Left lung (tissue), 4 donors: ENCODE measurements at regions not wholly inside any gene's neighbourhood (a gene's known extent, or its start where the extent isn't known, plus 50 kb on each side); places are given as distances from the start of the nearest gene placed in this dataset.

Experiments
- ATAC-seq: fragments of 200-7000 bp; cut with Tn5 transposase; one replicate; pipeline ENCODE4 v1.9.1; 2020; ENCODE audit warnings: moderate library complexity
- DNase-seq, 4 donors: peaks; one replicate each; pipeline ENCODE4 v3.0.0-alpha.2; 2013 to 2020
- H3K27ac ChIP-seq, 2 donors: fragments of 200-600 bp; sonication (generic) in 1 of 2; one replicate each; pipeline versions ENCODE4 v1.5.0 to v1.8.0; 2020 to 2021
- H3K27me3 ChIP-seq, 2 donors: fragments of 200-600 bp; sonication (generic) in 1 of 2; one replicate each; pipeline versions ENCODE4 v1.5.0 to v1.8.0; 2020 to 2021
- H3K36me3 ChIP-seq, 2 donors: fragments of 200-600 bp; sonication (generic) in 1 of 2; one replicate each; pipeline versions ENCODE4 v1.5.0 to v1.8.0; 2020 to 2021
- H3K4me1 ChIP-seq, 2 donors: fragments of 200-600 bp; one replicate each; pipeline ENCODE4 v1.8.0; 2021
- H3K4me3 ChIP-seq, 2 donors: fragments of 200-600 bp; sonication (generic) in 1 of 2; one replicate each; pipeline versions ENCODE4 v1.5.0 to v1.8.0; 2020 to 2021; ENCODE audit warnings: mild to moderate bottlenecking in 1 of 2
- H3K9me3 ChIP-seq, 2 donors: fragments of 200-600 bp; sonication (generic) in 1 of 2; one replicate each; pipeline versions ENCODE4 v1.5.0 to v1.8.0; 2020 to 2021
- intact Hi-C, 2 donors: fragments of 100-400 bp; cut with DNase I; formaldehyde crosslinking; loops; one replicate each; pipeline versions ENCODE4 v1.11.2 to v1.14.2; 2022
- TF ChIP-seq, protein P1 (sequence below), 2 donors: fragments of 200-600 bp; sonication (generic) in 1 of 2; IDR thresholded peaks; one replicate each; pipeline versions ENCODE4 v1.5.0 to v1.8.0; 2021; ENCODE audit warnings: antibody characterized with exemption in 2 of 2
- donor health status: DM: no; HTN: yes; CAD: no.
- donor health status: DM: no; HTN: no; CAD: no.

DNA sequence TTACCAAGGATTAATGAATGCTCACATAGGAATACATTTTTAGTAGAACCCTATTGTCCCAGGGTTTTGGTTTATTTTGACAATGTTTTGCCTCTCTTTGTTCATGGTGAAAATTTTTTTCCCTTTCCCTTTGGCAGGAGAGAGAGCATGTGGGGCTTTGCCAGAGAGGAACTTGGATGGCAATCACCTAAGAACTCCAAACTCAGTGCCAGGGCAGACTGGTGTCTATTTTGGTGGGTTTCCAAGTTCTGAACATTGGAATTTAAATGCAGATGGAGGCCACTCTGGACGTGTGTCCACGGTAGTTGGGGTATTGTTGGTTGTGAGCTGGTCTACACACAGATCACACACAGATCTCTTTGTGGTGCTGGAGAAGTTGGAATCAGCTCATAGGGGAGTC, 2091.1 kb upstream of the PIK3C3 start:
- Histone ChIP-seq H3K27ac (no peak overlapping the region), H3K36me3 (no peaks in the 10 kb centered on the region), H3K27me3 (no peaks in the 10 kb centered on the region), H3K4me3 (no peak overlapping the region), H3K9me3 (no peaks in the 10 kb centered on the region), H3K4me1 (no peaks in the 10 kb centered on the region)
- TF ChIP-seq, protein P1, sequence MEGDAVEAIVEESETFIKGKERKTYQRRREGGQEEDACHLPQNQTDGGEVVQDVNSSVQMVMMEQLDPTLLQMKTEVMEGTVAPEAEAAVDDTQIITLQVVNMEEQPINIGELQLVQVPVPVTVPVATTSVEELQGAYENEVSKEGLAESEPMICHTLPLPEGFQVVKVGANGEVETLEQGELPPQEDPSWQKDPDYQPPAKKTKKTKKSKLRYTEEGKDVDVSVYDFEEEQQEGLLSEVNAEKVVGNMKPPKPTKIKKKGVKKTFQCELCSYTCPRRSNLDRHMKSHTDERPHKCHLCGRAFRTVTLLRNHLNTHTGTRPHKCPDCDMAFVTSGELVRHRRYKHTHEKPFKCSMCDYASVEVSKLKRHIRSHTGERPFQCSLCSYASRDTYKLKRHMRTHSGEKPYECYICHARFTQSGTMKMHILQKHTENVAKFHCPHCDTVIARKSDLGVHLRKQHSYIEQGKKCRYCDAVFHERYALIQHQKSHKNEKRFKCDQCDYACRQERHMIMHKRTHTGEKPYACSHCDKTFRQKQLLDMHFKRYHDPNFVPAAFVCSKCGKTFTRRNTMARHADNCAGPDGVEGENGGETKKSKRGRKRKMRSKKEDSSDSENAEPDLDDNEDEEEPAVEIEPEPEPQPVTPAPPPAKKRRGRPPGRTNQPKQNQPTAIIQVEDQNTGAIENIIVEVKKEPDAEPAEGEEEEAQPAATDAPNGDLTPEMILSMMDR (IDR thresholded peaks at IDR 0.05): no peak
- ATAC-seq (no peak), DNase-seq (no peak)
- intact Hi-C loops: no loop called here

DNA sequence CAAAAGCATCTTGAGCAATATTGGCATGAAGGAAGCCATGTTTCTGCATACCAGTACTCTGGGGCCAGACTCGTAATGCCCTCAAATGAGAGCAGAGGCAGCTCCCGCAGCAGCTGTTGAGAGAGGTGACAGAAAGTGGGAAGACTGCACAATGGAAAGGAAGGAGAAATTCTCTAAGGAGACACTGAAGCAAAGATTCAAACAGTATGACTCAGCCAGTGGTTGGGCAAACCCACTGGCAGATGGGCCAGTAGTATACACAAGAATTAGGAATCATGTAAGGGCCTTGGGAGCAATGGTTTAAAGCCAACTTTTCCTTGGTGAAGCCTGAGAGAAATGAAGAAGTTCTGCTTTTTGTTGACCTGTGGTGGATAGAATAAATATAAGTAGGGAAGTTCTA, 2092.7 kb upstream of the PIK3C3 start:
- no peaks in the 10 kb centered on the region for H3K4me1 ChIP-seq
- no peaks in the 10 kb centered on the region for H3K27me3 ChIP-seq
- DNase-seq: no peak
- H3K9me3 ChIP-seq: no peaks in the 10 kb centered on the region
- no peak overlapping the region for H3K4me3 ChIP-seq
- intact Hi-C loops: no loop called here
- no peak overlapping the region for H3K27ac ChIP-seq
- TF ChIP-seq, protein P1 (IDR thresholded peaks at IDR 0.05): no peak
- ATAC-seq: no peak
- H3K36me3 ChIP-seq: no peaks in the 10 kb centered on the region

DNA sequence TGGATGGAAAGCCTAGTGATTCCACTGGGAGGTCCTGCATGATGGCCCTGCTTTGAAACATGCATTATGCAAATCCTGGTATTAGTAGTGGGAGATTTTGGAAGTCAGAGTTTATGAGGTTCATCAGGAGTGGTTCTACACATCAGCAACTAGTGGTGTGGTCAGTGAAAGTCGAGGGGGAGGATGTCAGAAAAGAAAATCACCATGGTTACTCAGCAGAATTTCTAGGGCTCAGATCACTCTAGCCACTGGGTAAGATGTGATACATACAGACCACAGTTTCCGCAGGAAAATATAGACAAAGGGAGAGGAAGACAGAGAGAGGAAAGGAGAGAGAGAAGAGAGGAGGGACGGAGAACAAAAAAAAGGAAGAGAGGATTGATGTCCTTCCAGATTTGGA, 2100.7 kb upstream of the PIK3C3 start:
- TF ChIP-seq, protein P1 (IDR thresholded peaks at IDR 0.05): no peak
- H3K36me3 ChIP-seq: no peaks in the 10 kb centered on the region
- no peaks in the 10 kb centered on the region for H3K27me3 ChIP-seq
- no peaks in the 10 kb centered on the region for H3K9me3 ChIP-seq
- intact Hi-C loops: no loop called here
- ATAC-seq (no peak), DNase-seq (no peak)
- H3K27ac ChIP-seq: no peak overlapping the region
- no peaks in the 10 kb centered on the region for H3K4me1 ChIP-seq
- H3K4me3 ChIP-seq: no peak overlapping the region

DNA sequence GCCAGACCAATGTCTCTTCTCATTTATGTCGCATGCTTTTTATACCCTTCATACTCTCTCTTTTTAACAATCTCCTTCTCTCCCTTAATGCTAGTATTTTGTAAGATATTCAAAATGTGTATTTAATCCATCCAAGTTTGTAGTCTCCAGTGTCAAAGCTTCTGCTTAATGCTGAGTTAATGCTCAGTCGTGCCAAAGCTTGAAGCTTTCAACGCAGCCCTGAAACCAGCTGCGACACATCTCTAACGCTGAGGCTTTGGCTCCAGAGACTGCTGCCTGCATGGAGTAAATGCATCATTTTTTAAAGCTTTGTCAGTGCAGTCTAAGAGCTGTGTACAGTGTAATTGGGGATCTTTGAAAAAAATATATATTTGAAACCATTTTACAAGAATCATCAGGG, 2108.8 kb upstream of the PIK3C3 start:
- TF ChIP-seq, protein P1 (IDR thresholded peaks at IDR 0.05): no peak
- H3K27ac ChIP-seq: no peak overlapping the region
- peaks cover 0 to 6% of the 10 kb centered on the region in 2 donors for H3K4me1 ChIP-seq
- DNase-seq (peak in 3 of 4 donors; percentile 57 to 96 (median 94)), ATAC-seq (peak; percentile 47)
- H3K36me3 ChIP-seq: no peaks in the 10 kb centered on the region
- intact Hi-C loops: no loop called here
- H3K4me3 ChIP-seq: no peak overlapping the region
- no peaks in the 10 kb centered on the region for H3K9me3 ChIP-seq
- H3K27me3 ChIP-seq: peaks cover 0 to 15% of the 10 kb centered on the region in 2 donors

DNA sequence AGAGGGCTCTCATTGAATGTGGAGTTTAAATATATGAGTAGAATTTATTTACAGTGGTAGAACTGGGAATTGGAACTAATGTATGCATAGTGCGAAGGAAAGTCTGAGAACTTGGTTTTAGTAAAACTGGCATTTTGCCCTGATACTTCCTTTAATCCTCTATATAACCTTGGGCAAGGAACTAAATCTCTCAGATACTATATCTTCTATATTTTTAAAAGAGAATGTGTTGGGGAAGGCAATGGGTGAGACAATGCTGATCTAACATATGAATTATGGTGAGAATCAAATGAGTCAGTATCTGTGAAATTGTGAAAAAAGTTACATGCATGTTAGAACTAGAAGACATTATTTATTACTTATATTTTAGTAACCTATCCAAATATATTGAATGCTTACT, 2109.4 kb upstream of the PIK3C3 start:
- Histone ChIP-seq H3K9me3 (no peaks in the 10 kb centered on the region), H3K4me1 (peaks cover 0 to 7% of the 10 kb centered on the region in 2 donors), H3K27me3 (peaks cover 0 to 21% of the 10 kb centered on the region in 2 donors), H3K4me3 (no peak overlapping the region), H3K36me3 (no peaks in the 10 kb centered on the region), H3K27ac (no peak overlapping the region)
- TF ChIP-seq, protein P1 (IDR thresholded peaks at IDR 0.05): no peak
- DNase-seq (peak in 1 of 4 donors; percentile 36), ATAC-seq (no peak)
- intact Hi-C loops: no loop called here
